LNCAP (cell line): ENCODE measurements at regions not wholly inside any gene's neighbourhood (a gene's known extent, or its start where the extent isn't known, plus 50 kb on each side); places are given as distances from the start of the nearest gene placed in this dataset.

ENCODE experiments used
- TF ChIP-seq, protein P1 (sequence below): fragments of 450-650 bp; IDR thresholded peaks from 2 replicates; pipeline ENCODE4 v1.5.1; 2017; ENCODE audit warnings: mild to moderate bottlenecking

DNA sequence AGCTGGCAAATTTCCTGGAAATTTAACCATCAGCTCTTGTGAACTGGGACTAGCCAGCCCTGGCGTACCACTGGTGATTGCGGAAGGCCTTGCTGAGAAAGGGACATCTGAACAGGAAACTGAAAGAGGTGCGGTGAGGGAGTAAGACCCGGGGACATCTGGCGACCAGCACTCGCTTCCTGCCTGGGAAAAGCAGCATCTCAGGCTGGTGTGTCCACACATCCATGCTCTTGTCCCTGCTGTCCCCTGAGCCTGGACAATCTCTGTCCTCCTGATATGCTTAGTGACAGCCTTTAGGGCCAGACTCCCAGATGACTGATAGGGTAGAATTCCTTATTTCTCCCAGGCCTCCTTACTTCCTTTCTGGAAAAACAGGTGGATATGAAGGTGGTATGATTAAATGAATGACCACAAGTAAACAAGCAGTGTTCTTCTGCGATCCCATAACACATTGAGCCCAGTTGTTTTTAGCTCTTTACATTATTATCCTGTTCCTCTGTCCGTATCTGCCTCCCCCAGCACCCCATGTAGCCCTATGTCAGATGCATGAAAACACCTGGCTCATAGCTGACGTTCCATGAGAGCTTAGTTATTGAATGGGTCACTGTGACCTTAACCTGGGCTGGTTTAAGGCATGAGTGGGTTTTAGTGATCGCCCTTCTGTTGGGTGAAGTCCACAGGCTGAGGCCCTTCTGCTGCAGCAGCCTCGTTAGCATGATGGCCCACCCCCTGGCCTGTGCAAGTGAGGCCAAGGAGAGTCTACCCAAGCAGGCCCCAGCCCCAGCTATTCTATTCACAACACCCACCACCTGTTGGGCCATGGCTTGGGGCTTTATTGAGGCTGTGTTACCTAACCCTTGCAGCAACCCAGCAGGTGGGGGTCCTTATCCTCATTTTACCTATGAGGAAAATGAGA, 76.1 kb upstream of the GADD45A start:
- TF ChIP-seq, protein P1, sequence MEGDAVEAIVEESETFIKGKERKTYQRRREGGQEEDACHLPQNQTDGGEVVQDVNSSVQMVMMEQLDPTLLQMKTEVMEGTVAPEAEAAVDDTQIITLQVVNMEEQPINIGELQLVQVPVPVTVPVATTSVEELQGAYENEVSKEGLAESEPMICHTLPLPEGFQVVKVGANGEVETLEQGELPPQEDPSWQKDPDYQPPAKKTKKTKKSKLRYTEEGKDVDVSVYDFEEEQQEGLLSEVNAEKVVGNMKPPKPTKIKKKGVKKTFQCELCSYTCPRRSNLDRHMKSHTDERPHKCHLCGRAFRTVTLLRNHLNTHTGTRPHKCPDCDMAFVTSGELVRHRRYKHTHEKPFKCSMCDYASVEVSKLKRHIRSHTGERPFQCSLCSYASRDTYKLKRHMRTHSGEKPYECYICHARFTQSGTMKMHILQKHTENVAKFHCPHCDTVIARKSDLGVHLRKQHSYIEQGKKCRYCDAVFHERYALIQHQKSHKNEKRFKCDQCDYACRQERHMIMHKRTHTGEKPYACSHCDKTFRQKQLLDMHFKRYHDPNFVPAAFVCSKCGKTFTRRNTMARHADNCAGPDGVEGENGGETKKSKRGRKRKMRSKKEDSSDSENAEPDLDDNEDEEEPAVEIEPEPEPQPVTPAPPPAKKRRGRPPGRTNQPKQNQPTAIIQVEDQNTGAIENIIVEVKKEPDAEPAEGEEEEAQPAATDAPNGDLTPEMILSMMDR, result no peak

DNA sequence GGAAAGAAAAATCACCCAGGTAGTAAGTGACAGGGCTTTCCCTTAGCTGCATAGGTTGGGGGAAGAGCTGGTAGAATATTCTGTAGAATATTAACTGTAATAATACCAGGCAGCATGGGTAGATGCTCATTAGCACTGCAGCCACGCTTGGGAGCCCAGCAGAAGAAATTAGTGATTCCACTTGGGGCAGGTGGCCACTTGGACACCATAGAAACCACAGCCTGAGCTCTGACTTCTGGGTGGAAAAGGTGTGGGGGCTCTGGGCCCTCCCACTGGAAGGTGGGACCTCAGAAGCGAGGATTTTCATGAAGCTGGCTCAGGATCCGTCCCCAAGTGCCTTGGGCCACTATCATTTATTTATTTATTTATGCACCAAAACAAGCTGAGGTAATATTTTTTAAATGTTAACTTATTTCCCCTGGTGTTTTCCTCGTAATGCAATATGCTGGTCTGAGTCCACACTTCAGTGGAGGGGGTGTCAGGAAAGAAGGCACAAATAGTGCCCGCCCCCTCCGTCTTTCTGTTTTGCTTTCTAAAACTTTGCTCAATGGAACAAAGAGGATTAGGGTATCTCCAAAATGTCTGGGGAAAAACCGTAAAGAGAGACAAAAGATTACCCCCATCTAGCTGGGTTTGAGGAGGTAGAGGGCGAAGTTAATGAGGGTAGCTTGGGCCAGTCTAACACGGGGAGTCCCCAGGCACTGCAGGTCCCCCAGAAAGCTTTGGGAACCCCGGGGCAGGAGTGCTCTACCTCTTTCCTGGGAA, 75.2 kb upstream of the GADD45A start:
- TF ChIP-seq, protein P1, result no peak

DNA sequence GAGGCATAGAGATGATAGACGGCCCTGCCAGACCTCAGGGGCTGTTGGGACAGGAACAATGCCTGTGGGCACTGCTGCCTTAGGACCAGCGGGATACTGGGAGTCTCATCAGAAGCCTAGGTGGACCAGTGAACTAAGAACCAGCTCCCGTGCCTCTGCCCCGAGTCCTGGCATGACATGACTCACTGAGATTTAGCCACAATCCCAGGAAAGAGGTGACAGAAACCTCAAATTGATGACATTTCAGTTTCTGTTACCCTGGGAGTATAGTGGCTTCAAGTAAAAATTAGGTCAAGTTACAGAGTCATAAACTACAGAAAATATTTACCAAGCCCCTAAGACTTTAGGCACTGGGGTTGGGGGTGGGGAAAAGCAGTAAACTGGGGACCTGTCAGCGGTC, 74.6 kb upstream of the GADD45A start:
- TF ChIP-seq, protein P1, result no peak

DNA sequence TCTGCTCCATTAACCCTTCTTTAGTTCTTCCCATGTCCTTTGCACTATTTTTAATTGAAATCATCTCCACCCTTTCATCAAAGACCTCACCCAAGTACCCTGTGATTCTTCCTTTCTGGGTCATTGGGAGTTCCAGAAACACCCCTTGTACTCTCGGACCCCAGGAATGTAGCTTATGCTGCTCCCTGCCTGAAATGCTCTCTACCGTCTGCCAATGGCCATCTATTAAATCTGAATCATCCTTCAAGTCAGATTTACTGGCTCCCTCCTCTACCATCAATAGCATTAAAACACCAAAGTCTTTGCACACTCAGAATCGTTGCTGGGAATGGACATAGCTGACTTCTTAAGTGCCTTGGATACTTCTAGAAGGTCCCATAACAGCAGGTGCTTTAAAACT, 73.2 kb upstream of the GADD45A start:
- TF ChIP-seq, protein P1, result no peak

DNA sequence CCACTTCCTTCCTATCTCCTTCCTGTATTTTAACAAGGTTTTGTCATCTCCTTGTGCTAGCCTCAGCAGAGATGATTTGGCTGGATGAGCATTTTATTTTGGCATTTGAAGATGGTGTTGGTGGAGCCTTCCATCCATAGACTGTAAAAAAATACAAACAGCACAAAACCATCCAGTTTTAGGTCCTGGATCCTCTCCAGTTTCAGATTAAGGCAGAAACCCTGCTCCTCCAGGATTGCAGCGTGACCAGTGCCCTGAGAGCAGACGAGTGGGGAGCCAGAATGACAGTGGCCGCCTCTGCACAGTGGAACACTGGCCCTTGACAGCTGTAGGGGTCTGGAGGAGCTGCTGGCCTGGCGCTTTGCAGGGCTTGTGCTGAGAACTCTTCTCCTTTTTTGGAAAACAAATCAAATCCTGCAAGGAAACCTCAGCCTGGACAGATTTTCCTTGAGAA, 72.2 kb upstream of the GADD45A start:
- TF ChIP-seq, protein P1, result no peak

DNA sequence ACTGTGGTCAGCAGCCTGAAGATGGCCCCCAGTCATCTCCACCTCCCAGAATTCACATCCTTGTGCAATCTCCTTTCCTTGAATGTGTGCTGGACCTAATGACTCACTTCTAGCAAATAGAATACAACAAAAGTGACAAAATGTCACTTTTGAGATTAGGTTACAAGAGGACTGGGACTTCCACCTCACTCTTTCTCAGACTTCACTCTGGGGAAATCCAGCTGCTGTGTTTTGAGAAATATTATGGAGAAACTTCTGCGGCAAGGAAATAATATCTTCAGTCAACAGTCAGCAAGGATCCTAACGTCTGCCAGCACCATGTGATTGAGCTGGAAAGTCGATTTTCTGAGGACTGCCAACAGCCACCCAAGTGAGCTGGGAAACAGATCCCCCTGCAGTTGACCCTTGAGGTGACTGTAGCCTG, 70.5 kb upstream of the GADD45A start:
- TF ChIP-seq, protein P1, result no peak

DNA sequence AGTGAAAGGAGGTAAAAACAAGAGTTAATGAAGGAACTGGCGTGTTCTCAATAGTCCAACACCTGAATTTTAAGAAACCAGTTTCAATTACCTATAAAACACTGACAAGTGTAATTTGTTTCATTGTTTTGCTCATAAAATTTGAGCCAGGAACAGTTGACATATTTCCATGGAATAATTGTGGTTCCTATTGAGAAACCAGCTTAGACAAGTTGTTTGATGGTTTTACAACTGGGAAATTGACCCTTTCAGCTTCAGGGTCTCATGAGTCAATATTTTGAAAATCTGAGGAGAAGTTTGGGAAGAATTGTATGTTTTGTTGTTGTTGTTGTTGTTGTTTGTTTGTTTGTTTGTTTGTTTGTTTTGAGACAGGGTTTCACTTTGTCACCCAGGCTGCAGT, 69.1 kb upstream of the GADD45A start:
- TF ChIP-seq, protein P1, result no peak
